Fibroblast of villous mesenchyme (primary cell): ENCODE measurements at regions not wholly inside any gene's neighbourhood (a gene's known extent, or its start where the extent isn't known, plus 50 kb on each side); places are given as distances from the start of the nearest gene placed in this dataset.
A peak's percentile ranks its signal among the peaks of the same experiment; 100 is the strongest.

Source experiments
- DNase-seq: peaks from one replicate; pipeline ENCODE4 v3.0.0-alpha.2; 2010; ENCODE audit warnings: low read depth
- H3K4me3 ChIP-seq: 2 replicates; pipeline ENCODE4 v1.5.1; 2011; ENCODE audit warnings: low read depth, mild to moderate bottlenecking, low read length
- CTCF ChIP-seq: IDR thresholded peaks from 2 replicates; pipeline ENCODE4 v1.5.1; 2012; ENCODE audit warnings: low read depth, mild to moderate bottlenecking, low read length; ENCODE audit not compliant: insufficient read depth

- TF ChIP-seq CTCF = no peak
- no peak for DNase-seq
- no peak overlapping the region for H3K4me3 ChIP-seq
These were observed 371.2 kb upstream of the ASIC2 start for GRCh38 chr17:33664116-33664840.

GRCh38 chr17:33667052-33667509, 374.0 kb upstream of the ASIC2 start:
- TF ChIP-seq CTCF = no peak
- H3K4me3 ChIP-seq = no peak overlapping the region
- DNase-seq = no peak

GRCh38 chr17:33667671-33668070, 374.6 kb upstream of the ASIC2 start:
- DNase-seq = peak; percentile 13
- no peak overlapping the region for H3K4me3 ChIP-seq
- TF ChIP-seq CTCF = no peak

GRCh38 chr17:33668516-33668915, 375.4 kb upstream of the ASIC2 start:
- DNase-seq = no peak
- H3K4me3 ChIP-seq = no peak overlapping the region
- TF ChIP-seq CTCF = no peak

GRCh38 chr17:33671491-33671890, 378.4 kb upstream of the ASIC2 start:
- no peak for DNase-seq
- no peak for TF ChIP-seq CTCF
- H3K4me3 ChIP-seq = no peak overlapping the region

- TF ChIP-seq CTCF = peak; percentile 79
- H3K4me3 ChIP-seq = no peak overlapping the region
- DNase-seq = peak; percentile 51
These were observed 381.6 kb upstream of the ASIC2 start for GRCh38 chr17:33674685-33675084.

- no peak for TF ChIP-seq CTCF
- no peak overlapping the region for H3K4me3 ChIP-seq
- DNase-seq = no peak
These were observed 383.3 kb upstream of the ASIC2 start for GRCh38 chr17:33676444-33676843.
